KMS-11 (cell line): ENCODE measurements at regions not wholly inside any gene's neighbourhood (a gene's known extent, or its start where the extent isn't known, plus 50 kb on each side); places are given as distances from the start of the nearest gene placed in this dataset.
"Not testable (repeated sequence)": the region's sequence is repeated elsewhere in the genome, so short reads cannot be mapped to it uniquely, and the experiment has no call there.

ENCODE experiments used
- H2AFZ ChIP-seq: fragments of 200-600 bp; sonication (generic); 2 replicates; pipeline ENCODE4 v1.6.1; 2016; ENCODE audit warnings: antibody characterized with exemption, mixed run types, low read depth
- H3K27ac ChIP-seq: fragments of 200-600 bp; sonication (generic); 2 replicates; pipeline ENCODE4 v1.6.1; 2016; ENCODE audit warnings: mild to moderate bottlenecking, mixed run types
- H3K27me3 ChIP-seq: fragments of 200-600 bp; sonication (generic); 2 replicates; pipeline ENCODE4 v1.6.1; 2017; ENCODE audit warnings: mild to moderate bottlenecking, low read depth, mixed run types, moderate library complexity; ENCODE audit not compliant: insufficient read depth
- H3K36me3 ChIP-seq: fragments of 200-600 bp; sonication (generic); 2 replicates; pipeline ENCODE4 v1.6.1; 2017; ENCODE audit warnings: mild to moderate bottlenecking, mixed run types; ENCODE audit not compliant: insufficient read depth
- H3K4me1 ChIP-seq: fragments of 200-600 bp; sonication (generic); 2 replicates; pipeline ENCODE4 v1.6.1; 2016; ENCODE audit warnings: mild to moderate bottlenecking, low read depth, mixed run types; ENCODE audit not compliant: poor library complexity, severe bottlenecking
- H3K4me2 ChIP-seq: fragments of 200-600 bp; sonication (generic); 2 replicates; pipeline ENCODE4 v1.7.0; 2016; ENCODE audit warnings: mild to moderate bottlenecking, mixed run types
- H3K4me3 ChIP-seq: fragments of 200-600 bp; sonication (generic); IDR thresholded peaks from 2 replicates; pipeline ENCODE4 v1.6.1; 2017; ENCODE audit warnings: low read depth, low read length, mixed read lengths; ENCODE audit not compliant: insufficient read depth
- H3K79me2 ChIP-seq: fragments of 200-600 bp; sonication (generic); 2 replicates; pipeline ENCODE4 v1.6.1; 2016; ENCODE audit warnings: low read depth, mixed run types; ENCODE audit not compliant: insufficient read depth
- H3K9ac ChIP-seq: fragments of 200-600 bp; sonication (generic); 2 replicates; pipeline ENCODE4 v1.6.1; 2016; ENCODE audit warnings: mild to moderate bottlenecking, mixed run types
- H4K20me1 ChIP-seq: fragments of 200-600 bp; sonication (generic); 2 replicates; pipeline ENCODE4 v1.6.1; 2016; ENCODE audit warnings: mild to moderate bottlenecking, mixed run types; ENCODE audit not compliant: insufficient read depth
- TF ChIP-seq, protein P1 (sequence below): fragments of 200-600 bp; sonication (generic); conservative IDR thresholded peaks from 2 replicates; pipeline ENCODE4 v1.6.1; 2017; ENCODE audit warnings: low read depth, mild to moderate bottlenecking, antibody characterized with exemption, low read length, moderate library complexity, mixed read lengths

DNA sequence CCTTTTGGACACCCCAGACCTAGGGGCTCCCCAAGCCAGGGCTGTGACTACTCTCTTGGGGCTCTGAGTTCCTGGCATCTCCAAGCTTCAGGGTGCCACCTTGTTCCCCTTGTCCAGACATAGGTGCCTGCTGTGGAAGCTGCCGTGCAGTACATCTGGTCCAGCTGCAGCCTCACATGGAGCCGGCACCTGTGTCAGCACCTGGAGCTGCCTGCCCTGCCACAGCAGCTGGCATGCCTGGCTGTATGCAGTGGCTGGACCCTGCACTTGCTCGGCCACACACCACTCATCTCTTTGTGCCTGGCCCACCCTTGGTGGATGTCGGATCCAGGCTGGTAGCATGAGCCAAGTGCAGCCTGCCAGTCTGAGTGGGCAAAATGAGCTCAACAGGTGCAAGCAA is 775.8 kb downstream of the CDH11 start:
- H3K79me2 ChIP-seq = no peaks in the 10 kb centered on the region
- no peaks in the 10 kb centered on the region for H3K36me3 ChIP-seq
- no peak overlapping the region for H3K27ac ChIP-seq
- no peak overlapping the region for H2AFZ ChIP-seq
- no peaks in the 10 kb centered on the region for H4K20me1 ChIP-seq
- no peaks in the 10 kb centered on the region for H3K27me3 ChIP-seq
- no peak overlapping the region for H3K4me2 ChIP-seq
- H3K9ac ChIP-seq = no peak overlapping the region
- no peaks in the 10 kb centered on the region for H3K4me1 ChIP-seq
- TF ChIP-seq, protein P1, sequence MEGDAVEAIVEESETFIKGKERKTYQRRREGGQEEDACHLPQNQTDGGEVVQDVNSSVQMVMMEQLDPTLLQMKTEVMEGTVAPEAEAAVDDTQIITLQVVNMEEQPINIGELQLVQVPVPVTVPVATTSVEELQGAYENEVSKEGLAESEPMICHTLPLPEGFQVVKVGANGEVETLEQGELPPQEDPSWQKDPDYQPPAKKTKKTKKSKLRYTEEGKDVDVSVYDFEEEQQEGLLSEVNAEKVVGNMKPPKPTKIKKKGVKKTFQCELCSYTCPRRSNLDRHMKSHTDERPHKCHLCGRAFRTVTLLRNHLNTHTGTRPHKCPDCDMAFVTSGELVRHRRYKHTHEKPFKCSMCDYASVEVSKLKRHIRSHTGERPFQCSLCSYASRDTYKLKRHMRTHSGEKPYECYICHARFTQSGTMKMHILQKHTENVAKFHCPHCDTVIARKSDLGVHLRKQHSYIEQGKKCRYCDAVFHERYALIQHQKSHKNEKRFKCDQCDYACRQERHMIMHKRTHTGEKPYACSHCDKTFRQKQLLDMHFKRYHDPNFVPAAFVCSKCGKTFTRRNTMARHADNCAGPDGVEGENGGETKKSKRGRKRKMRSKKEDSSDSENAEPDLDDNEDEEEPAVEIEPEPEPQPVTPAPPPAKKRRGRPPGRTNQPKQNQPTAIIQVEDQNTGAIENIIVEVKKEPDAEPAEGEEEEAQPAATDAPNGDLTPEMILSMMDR = no peak
- H3K4me3 ChIP-seq = no peak overlapping the region

GRCh38 chr16:64345142-64345541 is 776.7 kb downstream of the CDH11 start:
- Histone ChIP-seq H3K4me3 (no peak overlapping the region), H3K27ac (no peak overlapping the region), H3K27me3 (no peaks in the 10 kb centered on the region), H3K4me2 (no peak overlapping the region), H3K4me1 (no peaks in the 10 kb centered on the region), H3K36me3 (no peaks in the 10 kb centered on the region), H3K79me2 (no peaks in the 10 kb centered on the region), H4K20me1 (no peaks in the 10 kb centered on the region), H3K9ac (no peak overlapping the region), H2AFZ (no peak overlapping the region)
- TF ChIP-seq, protein P1 = no peak

- not testable (repeated sequence) for H3K36me3 ChIP-seq, H3K27me3 ChIP-seq, H3K9ac ChIP-seq, H3K79me2 ChIP-seq, H2AFZ ChIP-seq, H4K20me1 ChIP-seq, H3K4me3 ChIP-seq, H3K4me2 ChIP-seq, H3K4me1 ChIP-seq, H3K27ac ChIP-seq
Observed at GRCh38 chr16:64343820-64344443, 777.9 kb downstream of the CDH11 start.

DNA sequence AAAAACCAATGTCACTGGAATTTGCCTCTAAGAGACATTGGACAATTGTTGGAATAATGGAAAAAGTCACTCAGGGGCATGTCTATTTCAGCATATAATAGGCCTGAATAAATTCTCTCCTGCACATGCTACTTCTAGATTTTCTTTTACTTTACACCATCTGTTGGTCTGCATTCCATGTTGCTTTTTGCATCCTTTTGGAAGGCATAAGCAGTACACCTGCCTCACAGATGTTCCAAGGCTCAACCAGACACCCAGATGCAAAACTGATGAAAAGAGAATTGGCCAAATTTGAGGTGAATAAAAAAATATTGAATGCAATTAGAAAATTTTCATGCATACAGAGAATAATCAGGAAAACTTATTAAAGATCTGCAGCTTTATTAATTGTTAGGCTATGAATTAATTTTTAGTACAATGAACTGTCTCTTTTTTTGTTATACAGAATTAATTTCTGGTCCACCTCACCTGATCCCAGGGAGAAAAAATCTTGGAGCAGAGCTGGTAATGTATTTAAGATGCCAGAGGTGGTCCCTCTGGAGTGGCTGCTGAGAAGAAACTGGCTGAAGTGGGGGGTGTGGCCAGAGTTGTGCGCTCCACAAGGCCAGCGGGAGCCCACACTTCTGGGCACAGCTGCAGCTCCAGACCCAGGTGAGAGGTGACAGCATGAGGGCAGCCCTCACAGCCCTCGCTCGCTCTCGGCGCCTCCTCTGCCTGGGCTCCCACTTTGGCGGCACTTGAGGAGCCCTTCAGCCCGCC is 778.6 kb downstream of the CDH11 start:
- Histone ChIP-seq H3K27me3 (no peaks in the 10 kb centered on the region), H3K9ac (no peak overlapping the region), H3K79me2 (no peaks in the 10 kb centered on the region), H3K36me3 (no peaks in the 10 kb centered on the region), H4K20me1 (no peaks in the 10 kb centered on the region), H3K4me1 (no peaks in the 10 kb centered on the region), H2AFZ (no peak overlapping the region), H3K4me2 (no peak overlapping the region), H3K4me3 (no peak overlapping the region), H3K27ac (no peak overlapping the region)
- TF ChIP-seq, protein P1 = no peak

GRCh38 chr16:64341336-64341735 is 780.5 kb downstream of the CDH11 start:
- H3K79me2 ChIP-seq, H3K27ac ChIP-seq, H3K4me2 ChIP-seq, H3K36me3 ChIP-seq, H3K9ac ChIP-seq, H3K27me3 ChIP-seq, H3K4me1 ChIP-seq, H3K4me3 ChIP-seq, H4K20me1 ChIP-seq, H2AFZ ChIP-seq: not testable (repeated sequence)
